Endothelial cell of umbilical vein (primary cell): ENCODE measurements at regions not wholly inside any gene's neighbourhood (a gene's known extent, or its start where the extent isn't known, plus 50 kb on each side); places are given as distances from the start of the nearest gene placed in this dataset.

Source experiments
- BruUV-seq: library from RNA; stranded (reverse); fragments of 400-500 nt; replicated peaks from 2 replicates; lab custom pipeline; 2021; lab: Mats Ljungman, UMichigan
- CTCF ChIA-PET: fragments of 300-600, 350-600 bp; sonication (Branson Sonifier 250); formaldehyde crosslinking; loops from one replicate; lab custom pipeline; 2021; ENCODE audit warnings: antibody characterized with exemption, inconsistent platforms; lab: Charles Lee
- POLR2A ChIA-PET: fragments of 300-600, 350-600 bp; sonication (Branson Sonifier 250); formaldehyde crosslinking; loops from one replicate; lab custom pipeline; 2021; ENCODE audit warnings: antibody characterized with exemption, inconsistent platforms; lab: Charles Lee
- DNase-seq: peaks from one replicate; pipeline ENCODE4 v3.0.0-alpha.2; 2011; ENCODE audit warnings: low read depth, low spot score
- FAIRE-seq: peaks from 2 replicates; lab custom pipeline; 2011; peaks lifted over from hg19 to GRCh38; lab: Jason Lieb, UNC
- H2AFZ ChIP-seq: 2 replicates; pipeline ENCODE4 v1.6.0; 2012; ENCODE audit warnings: low read depth, low read length, control low read depth, inconsistent platforms
- H3K27ac ChIP-seq: 2 replicates; pipeline ENCODE4 v1.5.1; 2011; ENCODE audit warnings: low read depth, mild to moderate bottlenecking, control low read depth, low read length, moderate library complexity; ENCODE audit not compliant: insufficient read depth
- H3K27me3 ChIP-seq, 2 experiments: 2 replicates each; pipeline versions ENCODE4 v1.6.0 to v1.6.1; 2011; ENCODE audit warnings: low read length in 2 of 2, mixed read lengths in 1 of 2; ENCODE audit not compliant: control insufficient read depth in 2 of 2, insufficient read depth in 2 of 2
- H3K36me3 ChIP-seq, 2 experiments: 2 replicates in 1 of 2; 3 replicates in 1 of 2; pipeline ENCODE4 v1.5.1; 2011; ENCODE audit warnings: low read length in 2 of 2, mild to moderate bottlenecking in 1 of 2, moderate library complexity in 1 of 2; ENCODE audit not compliant: control insufficient read depth in 2 of 2, insufficient read depth in 2 of 2; ENCODE audit errors: extremely low read depth in 1 of 2
- H3K4me1 ChIP-seq: 3 replicates; pipeline ENCODE4 v1.5.1; 2011; ENCODE audit warnings: mild to moderate bottlenecking, low read length; ENCODE audit not compliant: control insufficient read depth, insufficient read depth; ENCODE audit errors: extremely low read depth
- H3K4me2 ChIP-seq: 2 replicates; pipeline ENCODE4 v1.6.1; 2011; ENCODE audit warnings: low read length, control low read depth, mixed read lengths; ENCODE audit not compliant: insufficient read depth
- H3K4me3 ChIP-seq, 3 experiments: fragments of 200-600 bp in 1 of 3; sonication (generic), shearing (Covaris generic) in 1 of 3; replicated peaks in 1 of 3; 2 replicates each; pipeline ENCODE4 v1.5.1; 2011 to 2016; ENCODE audit warnings: control low read depth in 3 of 3, low read length in 3 of 3, mild to moderate bottlenecking in 2 of 3, inconsistent platforms in 1 of 3, low read depth in 1 of 3, moderate library complexity in 1 of 3; ENCODE audit not compliant: insufficient read depth in 1 of 3
- H3K79me2 ChIP-seq: 2 replicates; pipeline ENCODE4 v1.6.0; 2012; ENCODE audit warnings: low read length, inconsistent platforms; ENCODE audit not compliant: control insufficient read depth, insufficient read depth
- H3K9ac ChIP-seq: replicated peaks from 2 replicates; pipeline ENCODE3; 2011; ENCODE audit warnings: low read length, control low read depth; ENCODE audit not compliant: insufficient read depth; ENCODE audit errors: extremely low read depth
- H3K9me1 ChIP-seq: replicated peaks from 3 replicates; pipeline ENCODE4 v1.6.0; 2011; ENCODE audit warnings: mild to moderate bottlenecking, low read length; ENCODE audit not compliant: control insufficient read depth, insufficient read depth; ENCODE audit errors: extremely low read depth
- H3K9me3 ChIP-seq: replicated peaks from 2 replicates; pipeline ENCODE4 v1.5.1; 2012; ENCODE audit warnings: low read length, inconsistent platforms; ENCODE audit not compliant: control insufficient read depth, insufficient read depth
- H4K20me1 ChIP-seq: replicated peaks from 2 replicates; pipeline ENCODE3; 2011; ENCODE audit warnings: mild to moderate bottlenecking, low read length; ENCODE audit not compliant: control insufficient read depth, insufficient read depth; ENCODE audit errors: extremely low read depth
- EZH2 ChIP-seq: IDR thresholded peaks from 2 replicates; pipeline ENCODE4 v1.6.1; 2012; ENCODE audit warnings: borderline replicate concordance, low read depth, mild to moderate bottlenecking, moderate library complexity, low read length, inconsistent platforms; ENCODE audit not compliant: severe bottlenecking
- FOS ChIP-seq: IDR thresholded peaks from 2 replicates; pipeline ENCODE4 v1.6.1; 2011; ENCODE audit warnings: mild to moderate bottlenecking, low read length, moderate library complexity, borderline replicate concordance; ENCODE audit not compliant: insufficient read depth
- GATA2 ChIP-seq: IDR thresholded peaks from 2 replicates; pipeline ENCODE4 v1.7.0; 2011; ENCODE audit warnings: low read depth, mild to moderate bottlenecking, moderate library complexity, mixed read lengths, low read length; ENCODE audit not compliant: insufficient read length, insufficient read depth
- JUN ChIP-seq: IDR thresholded peaks from 2 replicates; pipeline ENCODE4 v1.6.1; 2011; ENCODE audit warnings: borderline replicate concordance, low read depth; ENCODE audit not compliant: insufficient read length, insufficient read depth
- MYC ChIP-seq: IDR thresholded peaks from one replicate; pipeline ENCODE4 v1.6.1; 2011; ENCODE audit warnings: mild to moderate bottlenecking, low read depth, low read length
- POLR2A ChIP-seq: IDR thresholded peaks from 2 replicates; pipeline ENCODE4 v1.6.1; 2012; ENCODE audit warnings: low read depth, mild to moderate bottlenecking, control low read depth, low read length
- POLR2AphosphoS5 ChIP-seq: IDR thresholded peaks from 2 replicates; pipeline ENCODE4 v1.6.1; 2012; ENCODE audit warnings: low read depth, mild to moderate bottlenecking, control low read depth, low read length, moderate library complexity; ENCODE audit not compliant: insufficient read depth
- dilution Hi-C: fragments of 300-500 bp; cut with MboI; formaldehyde crosslinking; loops from one replicate; pipeline ENCODE4 v1.15.0; 2019; ENCODE audit warnings: low sequenced_read_pairs; ENCODE audit not compliant: extremely low pct_ligation_motif_present
- intact Hi-C: fragments of 100-400 bp; cut with micrococcal nuclease; formaldehyde crosslinking; loops from one replicate; pipeline ENCODE4 v1.10.0; 2022
- TF ChIP-seq, protein P1 (sequence below): IDR thresholded peaks from 2 replicates; pipeline ENCODE4 v1.6.1; 2011; ENCODE audit not compliant: insufficient read depth, insufficient read length
- TF ChIP-seq, protein P2 (sequence below), 2 donors: IDR thresholded peaks; 1 replicate in 1 of 2; 2 replicates in 1 of 2; pipeline ENCODE4 v1.5.1; 2011; ENCODE audit warnings: low read length in 2 of 2, mild to moderate bottlenecking in 2 of 2, moderate library complexity in 2 of 2, control low read depth in 1 of 2, inconsistent platforms in 1 of 2, low read depth in 1 of 2; ENCODE audit not compliant: insufficient read depth in 1 of 2; ENCODE audit errors: extremely low read depth in 1 of 2

DNA sequence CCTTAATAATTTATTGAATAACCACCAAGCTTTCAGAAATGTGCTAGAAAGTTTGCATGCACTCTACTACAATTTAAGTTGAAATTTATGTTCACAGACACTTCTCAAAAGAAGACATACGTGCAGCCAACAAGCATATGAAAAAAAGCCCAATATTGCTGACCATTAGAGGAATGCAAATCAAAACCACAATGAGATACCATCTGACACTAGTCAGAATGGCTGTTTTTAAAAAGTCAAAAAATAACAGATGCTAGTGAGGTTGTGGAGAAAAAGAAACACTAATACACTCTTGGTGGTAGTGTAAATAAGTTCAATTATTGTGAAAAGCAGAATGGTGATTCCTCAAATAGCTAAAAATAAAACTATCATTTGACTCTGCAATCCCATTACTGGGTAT is 308.8 kb upstream of the PCDH9 start:
- Histone ChIP-seq H2AFZ (no peak overlapping the region), H3K79me2 (no peaks in the 10 kb centered on the region), H3K27ac (no peak overlapping the region), H3K4me2 (no peak overlapping the region), H3K4me1 (no peaks in the 10 kb centered on the region), H3K36me3 (no peaks in the 10 kb centered on the region), H3K9ac (no peak overlapping the region), H4K20me1 (no peaks in the 10 kb centered on the region), H3K27me3 (no peaks in the 10 kb centered on the region), H3K9me1 (no peaks in the 10 kb centered on the region), H3K9me3 (no peaks in the 10 kb centered on the region), H3K4me3 (no peak overlapping the region)
- CTCF ChIA-PET: no interaction called here
- intact Hi-C loops (no loop called here), dilution Hi-C loops (no loop called here)
- no peak for TF ChIP-seq MYC
- no peak for TF ChIP-seq GATA2
- no peak for TF ChIP-seq JUN
- TF ChIP-seq, protein P1, sequence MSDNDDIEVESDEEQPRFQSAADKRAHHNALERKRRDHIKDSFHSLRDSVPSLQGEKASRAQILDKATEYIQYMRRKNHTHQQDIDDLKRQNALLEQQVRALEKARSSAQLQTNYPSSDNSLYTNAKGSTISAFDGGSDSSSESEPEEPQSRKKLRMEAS: no peak
- TF ChIP-seq FOS: no peak
- no peak for TF ChIP-seq POLR2AphosphoS5
- TF ChIP-seq, protein P2, sequence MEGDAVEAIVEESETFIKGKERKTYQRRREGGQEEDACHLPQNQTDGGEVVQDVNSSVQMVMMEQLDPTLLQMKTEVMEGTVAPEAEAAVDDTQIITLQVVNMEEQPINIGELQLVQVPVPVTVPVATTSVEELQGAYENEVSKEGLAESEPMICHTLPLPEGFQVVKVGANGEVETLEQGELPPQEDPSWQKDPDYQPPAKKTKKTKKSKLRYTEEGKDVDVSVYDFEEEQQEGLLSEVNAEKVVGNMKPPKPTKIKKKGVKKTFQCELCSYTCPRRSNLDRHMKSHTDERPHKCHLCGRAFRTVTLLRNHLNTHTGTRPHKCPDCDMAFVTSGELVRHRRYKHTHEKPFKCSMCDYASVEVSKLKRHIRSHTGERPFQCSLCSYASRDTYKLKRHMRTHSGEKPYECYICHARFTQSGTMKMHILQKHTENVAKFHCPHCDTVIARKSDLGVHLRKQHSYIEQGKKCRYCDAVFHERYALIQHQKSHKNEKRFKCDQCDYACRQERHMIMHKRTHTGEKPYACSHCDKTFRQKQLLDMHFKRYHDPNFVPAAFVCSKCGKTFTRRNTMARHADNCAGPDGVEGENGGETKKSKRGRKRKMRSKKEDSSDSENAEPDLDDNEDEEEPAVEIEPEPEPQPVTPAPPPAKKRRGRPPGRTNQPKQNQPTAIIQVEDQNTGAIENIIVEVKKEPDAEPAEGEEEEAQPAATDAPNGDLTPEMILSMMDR (IDR thresholded peaks at IDR 0.05; ENCODE audit: extremely low read depth in 1 of 2, insufficient read depth in 1 of 2, low read depth in 1 of 2, low read length in 2 of 2): no peak
- TF ChIP-seq EZH2: no peak
- no peak for TF ChIP-seq POLR2A
- DNase-seq (no peak), FAIRE-seq (no peak)
- no TSS peak for BruUV-seq
- POLR2A ChIA-PET: no interaction called here
